ENCODE measurements at regions not wholly inside any gene's neighbourhood (a gene's known extent, or its start where the extent isn't known, plus 50 kb on each side); places are given as distances from the start of the nearest gene placed in this dataset.
"Not testable (repeated sequence)": the region's sequence is repeated elsewhere in the genome, so short reads cannot be mapped to it uniquely, and the experiment has no call there.

- no peak for DNase-seq (ENCODE audit: low spot score)
Measured at GRCh38 chr7:46754140-46754720, 827.7 kb downstream of the TNS3 start.

- DNase-seq (ENCODE audit: low spot score): no peak
Measured at GRCh38 chr7:46753662-46754061, 828.2 kb downstream of the TNS3 start.

GRCh38 chr7:46752881-46753366, 829.0 kb downstream of the TNS3 start:
- peak; percentile 31 for DNase-seq (ENCODE audit: low spot score)

GRCh38 chr7:46751927-46752723, 829.8 kb downstream of the TNS3 start:
- not testable (repeated sequence) for DNase-seq (ENCODE audit: low spot score)

- no peak for DNase-seq (ENCODE audit: low spot score)
Measured at GRCh38 chr7:46751471-46751870, 830.4 kb upstream of the IGFBP3 start.

DNA sequence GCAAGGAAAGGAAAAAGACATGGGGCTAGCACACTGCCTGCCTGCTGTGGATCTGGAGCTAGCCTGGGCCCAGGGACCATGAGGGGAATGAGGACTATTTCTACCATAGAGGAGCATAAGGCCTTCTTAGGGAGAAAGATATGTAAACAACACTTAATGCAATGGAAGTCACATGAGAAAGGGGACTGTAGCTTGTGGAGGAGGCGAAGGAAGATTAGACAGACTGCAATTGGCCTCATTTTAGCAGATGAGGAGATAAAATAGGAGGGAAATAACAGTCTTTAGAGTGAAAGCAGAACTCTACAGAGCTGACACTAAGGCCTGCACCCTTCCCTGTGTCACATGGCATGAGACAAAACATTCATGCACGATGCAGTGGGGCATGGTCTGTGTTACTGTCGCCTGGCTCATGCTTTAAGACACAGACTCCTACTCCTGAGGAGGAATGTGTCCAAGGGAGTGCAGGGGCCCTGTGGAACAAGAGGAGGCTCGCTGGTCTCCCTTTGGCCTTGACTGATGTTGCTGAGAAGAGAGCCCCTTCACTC, 829.3 kb upstream of the IGFBP3 start:
- no peak for DNase-seq (ENCODE audit: low spot score)

DNA sequence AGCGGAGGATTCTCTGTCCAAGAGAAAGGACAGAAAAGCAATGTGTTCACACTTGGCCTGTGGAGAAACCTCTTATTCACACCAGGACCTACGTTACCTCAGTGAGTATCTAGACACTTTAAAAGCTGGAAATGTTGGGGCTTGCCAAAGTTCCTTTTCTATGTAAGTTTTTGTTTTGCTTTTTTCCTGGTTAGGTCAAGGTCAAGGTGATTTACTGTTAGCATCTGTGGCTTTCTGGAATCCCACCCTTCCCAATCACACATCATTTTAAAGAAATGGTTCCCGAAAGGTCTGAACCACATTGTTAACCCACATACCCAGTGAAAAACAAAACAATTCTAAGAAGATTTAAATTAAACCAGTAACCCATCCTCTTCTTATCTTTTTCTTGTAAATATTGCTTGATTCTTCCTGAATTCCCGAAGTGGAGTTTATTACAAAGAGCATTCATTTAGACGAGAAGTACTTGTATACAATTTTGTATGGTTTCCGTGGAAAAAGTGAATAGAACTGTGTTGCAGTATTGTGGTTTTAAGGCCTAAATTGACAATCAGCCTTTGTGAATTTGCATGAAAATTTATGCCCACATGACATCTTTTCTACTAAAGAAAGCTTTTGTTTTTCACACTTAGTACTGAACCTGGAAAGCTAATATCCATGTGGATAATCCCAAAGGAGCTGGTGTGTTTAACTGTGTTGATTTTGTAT, 827.0 kb upstream of the IGFBP3 start:
- no peak for DNase-seq (ENCODE audit: low spot score)

- DNase-seq (ENCODE audit: low spot score): no peak
Measured at GRCh38 chr7:46746695-46747687, 825.9 kb upstream of the IGFBP3 start.

DNA sequence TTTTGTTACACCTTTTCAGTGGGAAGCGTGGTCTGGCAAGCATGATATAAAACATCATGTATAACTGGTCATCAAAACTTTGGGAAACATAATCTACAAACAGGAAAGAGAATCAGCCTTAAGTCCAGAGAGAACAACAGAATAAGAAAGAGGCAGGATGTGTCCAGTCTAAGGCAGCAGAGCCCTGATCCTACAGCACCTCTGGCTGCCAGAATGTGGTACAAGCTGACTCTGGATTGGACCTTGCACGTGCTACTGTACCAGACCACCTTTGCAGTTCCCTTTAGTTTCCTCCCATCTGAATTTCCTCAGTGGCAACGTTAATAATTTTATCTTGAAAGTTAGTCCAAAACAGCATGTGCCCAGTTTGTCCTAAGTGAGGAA, 824.6 kb upstream of the IGFBP3 start:
- no peak for DNase-seq (ENCODE audit: low spot score)

DNA sequence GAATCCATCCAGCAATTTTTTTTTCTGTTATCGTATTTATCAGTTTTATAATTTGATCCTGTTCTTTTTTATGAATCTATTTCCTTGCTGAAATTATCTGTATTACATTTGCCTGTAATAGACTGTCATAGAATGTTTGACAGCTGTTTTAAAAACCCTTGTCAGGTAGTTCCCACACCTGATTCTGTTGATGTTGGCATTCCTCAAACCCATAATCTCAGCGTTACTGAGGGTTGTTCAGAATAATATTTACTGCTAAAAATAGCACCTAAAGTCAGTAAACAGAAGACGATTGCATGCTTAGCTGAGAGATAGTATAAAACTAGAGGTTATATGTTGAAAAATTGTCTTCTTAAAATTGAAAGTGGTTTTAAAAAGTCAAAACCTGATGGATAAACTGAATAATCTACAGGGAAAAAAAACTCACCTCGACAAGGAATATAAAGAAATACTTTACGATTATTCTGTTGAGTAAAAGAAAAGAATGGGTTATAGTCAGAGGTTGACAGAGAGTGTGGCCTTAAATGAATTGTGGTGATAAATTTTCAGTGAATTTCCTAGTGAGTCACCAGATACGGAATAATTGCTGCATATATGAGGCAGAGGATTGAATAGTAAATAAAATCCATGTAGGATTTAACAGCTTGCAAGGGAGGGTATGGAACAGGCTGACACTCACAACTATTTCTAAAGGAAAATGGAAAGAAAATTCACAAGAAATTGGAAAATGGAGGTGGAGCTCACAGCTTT, 824.1 kb upstream of the IGFBP3 start:
- DNase-seq (ENCODE audit: low spot score): no peak

- DNase-seq (ENCODE audit: low spot score): no peak
Measured at GRCh38 chr7:46742601-46743000, 821.5 kb upstream of the IGFBP3 start.

DNA sequence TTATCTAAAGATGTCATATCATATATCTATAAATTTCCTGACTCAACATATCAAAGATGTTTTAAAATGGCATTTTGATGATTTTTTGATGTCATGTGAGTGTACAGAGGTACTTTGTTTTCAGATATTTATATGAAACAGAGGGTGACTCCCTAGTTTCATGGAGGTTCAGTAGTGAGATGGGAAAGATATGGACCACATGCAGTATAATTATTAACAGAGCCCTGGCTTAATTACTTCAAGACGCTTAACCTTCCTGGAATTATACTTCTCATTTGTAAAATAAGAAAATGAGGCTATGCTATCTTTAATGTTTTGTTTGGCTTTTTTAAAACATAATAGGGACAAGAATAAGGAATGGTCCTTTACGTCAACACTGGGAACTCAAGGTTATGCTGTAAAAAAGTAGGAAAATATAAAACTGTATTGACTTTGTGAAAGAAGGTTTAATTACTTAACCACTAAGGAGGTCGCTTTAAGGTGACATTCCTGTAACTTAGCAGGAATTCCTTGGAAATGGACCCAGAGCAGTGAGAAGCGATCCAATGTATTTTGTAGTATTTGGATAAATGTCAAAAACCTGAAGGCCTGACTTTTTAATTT, 821.0 kb upstream of the IGFBP3 start:
- DNase-seq (ENCODE audit: low spot score): no peak

GRCh38 chr7:46741181-46741580, 820.1 kb upstream of the IGFBP3 start:
- DNase-seq (ENCODE audit: low spot score): no peak

DNA sequence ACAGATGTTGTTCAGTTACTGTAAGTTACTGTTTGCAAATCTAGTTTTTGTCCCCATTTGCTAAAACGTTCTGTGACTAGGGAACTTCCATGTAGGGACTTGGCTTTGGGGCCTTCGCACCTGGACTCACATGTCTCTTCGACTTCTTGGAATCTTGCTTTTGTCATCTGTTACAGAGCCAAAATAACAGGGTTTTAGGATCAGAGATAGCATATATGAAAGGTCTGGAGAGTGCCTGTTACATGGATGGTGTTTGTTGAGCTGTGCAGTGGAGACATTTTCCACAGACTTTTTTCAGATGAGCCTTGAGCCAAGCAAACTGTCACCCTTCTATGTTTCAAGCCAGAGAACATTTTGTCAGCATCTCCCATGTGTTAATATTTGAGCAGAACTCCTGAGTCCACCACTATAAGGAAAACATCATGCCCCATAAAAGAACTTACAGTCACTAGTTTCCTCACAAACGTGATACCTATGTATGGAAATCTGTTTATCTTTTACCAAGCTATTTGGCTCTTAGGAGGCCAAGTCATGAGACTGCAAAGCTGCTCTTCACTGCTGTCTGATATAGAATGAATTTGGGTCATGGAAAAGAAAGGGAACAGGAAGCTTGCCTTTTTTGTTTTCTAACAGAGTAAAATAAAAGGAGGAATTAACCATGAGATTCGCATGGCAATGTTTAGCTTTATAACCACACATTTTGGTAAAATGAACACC, 818.6 kb upstream of the IGFBP3 start:
- DNase-seq (ENCODE audit: low spot score): no peak

DNA sequence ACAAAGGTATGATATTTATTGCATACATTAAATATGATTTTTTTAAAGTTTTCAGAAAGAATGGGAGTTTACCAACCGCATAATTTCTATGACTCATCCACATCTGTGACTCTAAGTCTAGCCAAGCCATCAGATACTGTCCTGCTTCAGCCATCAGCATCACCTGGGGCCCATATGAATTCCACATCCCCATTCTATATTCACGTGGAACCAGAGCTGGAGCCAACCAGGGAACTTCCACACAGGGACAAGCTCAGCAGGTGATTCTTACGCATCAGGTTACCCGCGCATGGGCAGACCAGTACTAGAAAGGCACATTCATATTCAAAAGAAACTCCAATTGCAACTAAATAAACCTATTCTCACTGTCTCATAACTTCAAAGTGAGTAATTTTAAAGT, 817.7 kb upstream of the IGFBP3 start:
- no peak for DNase-seq (ENCODE audit: low spot score)

DNA sequence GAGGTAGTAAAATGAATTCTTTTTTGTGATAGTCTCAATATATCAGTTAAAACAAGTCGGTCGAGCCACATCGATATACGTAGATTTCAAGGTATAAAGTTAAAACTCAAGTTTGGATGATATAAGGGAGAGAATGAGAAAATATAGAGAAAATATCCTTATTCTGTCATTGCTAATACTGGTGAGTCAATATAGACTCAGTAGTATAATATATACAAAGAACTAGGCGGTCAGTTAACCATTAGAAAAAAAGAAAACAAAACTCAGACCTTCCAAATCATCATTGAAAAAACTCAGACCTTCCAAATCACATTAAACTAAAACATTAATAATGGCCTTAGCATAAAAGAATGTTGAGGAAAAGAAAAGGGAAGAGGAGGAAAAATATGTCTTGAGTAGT, 817.1 kb upstream of the IGFBP3 start:
- no peak for DNase-seq (ENCODE audit: low spot score)

DNA sequence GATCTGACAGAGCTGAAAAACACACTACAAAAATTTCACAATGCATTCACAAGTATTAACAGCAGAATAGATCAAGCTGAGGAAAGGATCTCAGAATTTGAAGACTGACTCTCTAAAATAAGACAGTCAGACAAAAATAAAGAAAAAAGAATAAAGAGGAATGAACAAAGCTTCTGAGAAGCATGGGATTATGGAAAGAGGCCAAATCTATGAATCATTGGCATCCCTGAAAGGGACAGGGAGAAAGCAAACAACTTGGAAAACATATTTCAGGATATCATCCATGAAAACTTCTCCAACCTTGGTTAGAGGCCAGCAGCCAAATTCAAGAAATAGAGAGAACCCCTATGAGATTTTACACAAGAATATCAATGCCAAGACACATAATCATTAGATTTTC, 804.8 kb upstream of the IGFBP3 start:
- no peak for DNase-seq (ENCODE audit: low spot score)

DNA sequence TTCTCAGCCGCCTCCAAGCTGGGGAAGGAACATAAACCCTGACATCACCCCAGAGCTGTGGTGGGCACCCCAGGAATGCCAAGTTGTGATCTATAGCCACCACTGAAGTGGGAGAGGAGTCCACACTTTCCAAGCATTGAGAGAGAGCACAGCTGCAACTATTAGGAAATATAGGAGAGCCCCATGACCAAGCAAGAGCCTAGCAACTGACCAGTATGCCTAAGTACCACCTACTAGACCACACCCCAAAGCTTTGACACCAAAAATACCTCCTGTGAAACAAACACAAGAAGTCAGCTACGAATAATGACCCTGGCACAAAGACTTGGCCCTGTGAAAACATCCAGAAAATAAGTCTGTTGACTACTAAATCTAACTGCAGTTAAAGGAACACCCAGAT, 804.1 kb upstream of the IGFBP3 start:
- no peak for DNase-seq (ENCODE audit: low spot score)

DNA sequence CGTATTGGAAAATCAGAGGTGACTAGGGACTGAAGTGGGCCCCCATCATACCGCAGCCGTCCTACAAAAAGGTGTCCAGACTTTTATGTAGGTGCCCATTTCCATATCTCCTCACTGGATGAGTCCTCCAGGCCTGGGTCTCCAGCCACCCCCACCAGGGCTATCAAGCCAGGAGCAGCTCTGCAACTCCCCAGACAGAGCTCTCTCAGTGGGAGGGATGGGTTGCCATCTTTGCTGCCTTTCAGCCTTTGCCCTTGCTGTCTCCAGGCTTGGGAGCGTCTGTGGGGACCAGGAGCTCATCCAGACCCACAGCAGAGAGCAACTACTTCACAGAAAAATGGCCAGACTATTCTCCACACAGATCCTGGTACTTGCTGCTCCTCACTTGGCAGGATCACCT, 802.7 kb upstream of the IGFBP3 start:
- DNase-seq (ENCODE audit: low spot score): no peak

- DNase-seq (ENCODE audit: low spot score): no peak
Measured at GRCh38 chr7:46723003-46723402, 801.9 kb upstream of the IGFBP3 start.
